ENCODE measurements at regions not wholly inside any gene's neighbourhood (a gene's known extent, or its start where the extent isn't known, plus 50 kb on each side); places are given as distances from the start of the nearest gene placed in this dataset.

DNA sequence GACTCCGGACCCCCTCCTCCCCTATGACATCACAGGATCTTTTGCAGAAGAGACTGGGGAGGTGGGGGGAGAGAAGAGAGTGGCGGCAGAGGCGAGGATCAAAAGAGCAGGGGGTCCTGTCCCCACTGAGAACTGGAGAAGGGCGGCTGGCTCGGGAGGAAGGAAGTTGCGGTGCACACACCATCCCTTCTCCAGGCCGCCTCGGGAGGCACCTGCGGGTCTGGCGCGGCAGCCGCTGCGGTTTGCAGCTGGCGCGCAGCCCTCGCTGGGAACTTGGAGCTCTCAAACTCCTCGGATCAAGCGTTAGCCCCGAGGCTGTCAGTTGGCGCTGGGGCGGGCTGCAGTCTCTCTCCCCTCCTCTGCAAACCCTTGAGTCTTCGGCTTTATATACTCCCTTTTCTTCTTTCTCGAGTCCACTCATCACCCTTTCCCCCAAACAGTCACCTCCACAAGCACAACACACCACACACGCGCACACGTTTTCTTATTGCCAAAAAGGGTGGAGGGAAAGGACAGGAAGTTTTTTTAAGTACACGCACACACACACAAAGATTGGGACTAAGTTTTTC lies 180.7 kb downstream of the TBXT start:
- no peak for DNase-seq (ENCODE audit: low read depth in 2 of 2)

DNA sequence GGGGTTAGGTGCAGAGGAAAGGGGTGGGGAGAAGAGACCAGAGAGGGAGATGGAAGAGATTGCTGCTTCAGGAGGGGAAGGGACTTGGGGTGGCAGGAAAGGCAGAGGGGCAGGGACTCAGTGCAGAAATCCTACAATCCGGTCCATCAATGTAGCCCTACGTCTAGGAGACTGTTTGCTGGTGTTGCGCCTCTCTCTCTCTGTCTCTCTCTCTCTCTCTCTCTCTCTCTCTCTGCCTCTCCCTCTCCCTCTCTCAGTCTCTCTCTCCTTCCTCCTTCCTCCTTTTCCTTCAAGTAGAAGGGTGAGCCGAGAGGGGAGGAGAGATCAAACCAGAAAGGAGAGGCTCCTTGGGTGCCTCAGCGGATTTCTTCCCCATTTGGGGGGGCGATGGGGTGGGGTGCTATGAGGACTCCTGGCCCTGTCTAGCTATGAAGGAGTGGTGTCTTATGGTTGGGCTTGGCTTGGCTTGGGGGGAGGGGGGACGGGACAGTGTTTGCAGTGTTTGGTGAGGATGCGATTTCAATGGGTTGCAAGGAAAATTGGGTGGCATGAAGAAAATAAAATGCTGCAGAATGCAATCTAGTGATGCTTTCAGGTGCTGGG lies 181.2 kb downstream of the TBXT start:
- DNase-seq (ENCODE audit: low read depth in 2 of 2) = no peak

DNA sequence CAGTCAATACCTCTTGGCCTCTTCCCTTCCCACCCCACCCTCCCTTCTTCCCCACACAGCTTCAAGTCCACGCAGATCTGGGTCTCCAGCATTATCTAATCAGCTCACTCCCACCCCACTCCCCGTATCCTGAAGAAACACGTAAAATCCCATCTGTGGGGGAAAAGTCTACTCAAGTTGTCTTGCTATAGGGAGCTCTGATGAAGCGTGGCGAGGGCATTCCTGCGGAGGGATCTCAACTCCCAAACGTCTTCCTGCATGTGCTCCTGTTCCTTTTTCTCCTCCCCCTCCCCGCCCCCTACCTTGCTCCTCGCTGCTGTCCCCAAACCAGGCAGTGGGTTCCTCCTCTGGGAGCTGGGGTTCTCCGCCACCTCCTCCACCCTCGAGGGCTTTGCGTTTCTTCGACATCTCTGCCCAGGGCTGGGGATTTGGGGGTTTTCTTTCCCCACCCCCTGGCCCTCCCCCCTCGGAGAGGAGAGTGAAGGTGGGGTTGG lies 181.8 kb downstream of the TBXT start:
- DNase-seq (ENCODE audit: low read depth in 2 of 2) = no peak

DNA sequence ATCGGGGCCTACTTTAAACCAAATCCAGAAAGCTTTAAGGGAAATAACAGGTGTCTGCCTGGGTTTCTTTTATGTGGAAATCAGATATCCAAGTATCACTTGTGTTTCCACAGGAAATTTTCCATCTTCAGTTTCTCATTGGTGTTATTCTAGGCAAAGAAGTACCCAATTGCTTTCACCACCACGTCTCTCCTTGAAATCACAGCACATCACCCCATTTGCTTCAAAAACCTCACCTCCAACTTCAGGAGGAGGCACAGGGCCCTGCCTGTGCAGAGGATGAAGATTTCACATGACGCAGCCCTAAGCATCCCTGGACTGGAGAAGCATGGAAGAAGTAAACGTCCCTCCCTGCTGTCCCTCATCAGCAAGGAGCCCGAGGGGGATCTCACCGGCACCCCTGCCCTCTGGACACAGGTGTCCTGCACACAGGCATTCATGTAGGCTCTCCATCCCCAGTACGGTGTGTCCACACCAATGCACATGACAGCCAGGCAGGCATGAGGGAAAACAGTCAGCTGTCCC lies 182.3 kb downstream of the TBXT start:
- no peak for DNase-seq (ENCODE audit: low read depth in 2 of 2)

DNA sequence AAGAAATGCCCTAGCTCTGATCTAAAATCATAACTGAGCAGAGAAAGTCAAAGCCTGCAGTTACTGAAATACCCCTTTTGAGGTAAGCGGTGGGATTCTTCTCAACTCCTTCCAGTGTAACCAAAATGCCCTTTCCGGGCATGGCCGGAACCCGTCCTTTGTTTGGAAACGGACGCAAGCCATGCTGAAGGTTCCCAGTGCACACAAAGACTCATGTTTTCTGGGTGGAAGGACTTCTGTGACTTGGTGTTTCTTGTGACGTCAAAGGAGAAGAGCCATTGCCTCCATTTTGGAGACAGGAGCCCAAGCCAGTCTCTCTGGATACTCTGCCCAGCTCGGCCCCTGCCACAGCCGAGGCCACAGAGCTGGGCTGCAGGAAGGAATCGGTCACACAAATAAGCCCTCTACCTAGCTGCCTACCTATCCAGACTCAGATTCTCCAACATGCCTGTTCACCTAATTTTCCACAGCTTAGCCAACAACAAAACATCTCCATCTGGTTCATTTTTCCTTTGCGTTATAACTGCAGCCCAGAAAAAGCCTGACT lies 182.8 kb downstream of the TBXT start:
- no peak for DNase-seq (ENCODE audit: low read depth in 2 of 2)

DNA sequence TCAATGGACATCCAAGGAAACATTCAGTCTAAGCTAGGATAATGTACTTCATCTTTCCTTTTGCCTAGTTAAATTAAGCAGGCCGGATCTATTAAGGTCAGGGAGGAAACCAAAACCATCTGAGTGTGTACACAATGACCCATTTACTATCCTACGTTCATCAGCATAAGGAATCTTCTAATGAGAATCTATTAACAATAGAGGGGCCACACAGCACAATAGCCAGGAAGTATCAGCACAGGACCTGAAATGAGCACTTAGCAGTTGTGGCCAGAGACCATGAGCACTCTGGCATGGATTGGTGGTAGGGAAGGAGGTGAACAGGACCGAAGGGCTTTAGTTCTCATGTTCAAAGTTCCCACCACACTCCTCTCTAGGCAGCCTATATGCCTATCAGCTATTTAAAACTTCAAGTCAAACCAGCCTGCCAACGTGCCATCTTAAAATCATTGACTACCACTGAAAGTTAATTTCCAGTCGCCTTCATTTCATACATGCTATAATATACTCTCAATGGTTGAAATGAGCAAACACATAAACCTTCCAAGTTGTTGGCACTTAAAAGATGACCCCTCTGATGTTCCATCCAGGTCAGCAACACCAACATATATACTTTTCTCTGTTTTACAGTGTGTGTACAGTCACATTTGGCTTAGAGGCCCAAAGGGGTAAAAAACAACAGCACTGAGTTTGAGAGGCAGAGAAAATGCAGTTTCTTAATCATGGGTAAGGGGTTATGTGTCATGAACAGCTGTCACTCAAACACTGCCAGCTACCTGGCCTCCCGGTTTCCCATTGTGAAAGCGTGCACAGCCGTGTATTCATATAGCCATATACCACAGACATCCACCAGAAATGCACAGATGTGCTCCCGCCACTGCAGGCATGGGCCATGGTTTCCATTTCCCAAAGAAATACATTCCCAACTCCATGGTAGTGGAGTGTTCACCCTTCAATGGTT lies 184.3 kb downstream of the TBXT start:
- DNase-seq (ENCODE audit: low read depth in 2 of 2) = no peak

DNA sequence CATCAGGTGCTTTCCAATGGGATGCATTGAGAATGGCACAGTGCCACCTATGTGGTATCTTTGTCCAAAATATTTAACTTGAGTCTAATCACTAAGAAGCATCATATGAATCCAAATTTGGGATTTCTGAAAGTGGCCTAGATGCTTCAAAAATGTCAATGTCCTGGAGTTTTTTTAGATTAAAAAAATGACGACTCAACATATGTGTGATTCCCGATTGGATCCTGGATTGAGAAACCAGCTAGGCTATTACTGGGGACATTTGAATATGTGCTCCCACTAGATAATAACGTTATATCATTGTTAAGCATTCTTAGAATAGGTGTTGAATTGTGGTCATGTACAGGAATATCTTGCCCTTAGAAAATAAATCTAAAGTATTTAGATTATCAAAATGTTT lies 189.2 kb downstream of the TBXT start:
- no peak for DNase-seq (ENCODE audit: low read depth in 2 of 2)

DNA sequence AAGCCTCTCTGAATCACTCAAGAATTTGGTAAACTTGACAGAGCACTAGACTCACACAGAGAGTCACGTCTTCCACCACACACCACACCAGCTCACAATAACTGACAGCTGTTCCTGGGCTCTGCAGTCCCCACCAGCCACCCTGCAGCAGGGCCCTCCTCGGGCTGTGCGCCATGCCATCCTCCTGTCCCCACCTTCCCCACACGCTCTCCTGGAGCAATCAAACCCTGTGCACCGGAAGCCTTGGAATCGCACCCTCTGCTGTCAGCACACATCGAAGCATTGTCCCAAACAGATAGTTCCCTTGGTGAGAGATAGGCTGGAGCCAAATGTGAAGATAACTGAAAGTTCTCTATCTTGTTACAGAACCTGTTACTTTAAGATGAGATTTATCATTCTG lies 191.0 kb downstream of the TBXT start:
- DNase-seq (ENCODE audit: low read depth in 2 of 2) = no peak

DNA sequence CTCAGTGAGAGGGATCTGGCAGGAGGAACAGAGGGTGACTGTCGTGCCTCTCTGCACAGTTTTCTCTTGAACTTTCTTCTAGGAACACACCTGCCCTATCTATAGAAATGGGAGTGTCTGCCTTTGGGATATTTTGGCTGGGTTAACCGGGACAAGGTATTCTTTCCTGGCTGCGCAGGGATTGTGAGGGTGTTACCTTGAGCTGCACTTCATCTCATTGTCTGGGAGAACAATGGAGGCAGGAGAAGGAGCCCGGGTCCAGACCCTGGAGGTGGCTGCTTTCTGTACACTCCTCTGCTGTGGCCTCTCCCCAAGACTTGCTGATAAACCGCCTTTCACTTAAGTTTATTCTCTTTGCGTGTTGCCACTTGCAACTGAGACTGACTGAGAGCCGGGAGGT lies 192.8 kb downstream of the TBXT start:
- DNase-seq (ENCODE audit: low read depth in 2 of 2) = no peak

DNA sequence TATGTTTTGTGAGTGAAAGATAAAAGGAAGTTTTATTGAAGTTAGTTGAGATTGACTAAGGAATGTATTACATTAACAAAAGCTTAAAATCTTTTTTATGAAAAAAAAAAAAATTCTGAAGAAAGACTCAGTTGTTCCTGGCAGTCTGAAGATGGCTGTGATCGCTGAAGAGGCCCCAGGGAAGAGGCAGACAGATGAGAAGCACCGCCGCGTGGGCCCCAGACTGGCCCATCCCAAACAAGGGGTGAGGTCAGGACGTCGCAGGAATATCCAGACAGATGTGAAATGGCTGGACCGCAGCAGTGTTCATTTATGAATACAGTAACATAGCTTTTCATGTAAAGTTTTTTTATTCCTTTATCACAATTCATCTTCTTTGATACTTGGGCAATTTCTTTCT lies 194.2 kb downstream of the TBXT start:
- no peak for DNase-seq (ENCODE audit: low read depth in 2 of 2)

DNA sequence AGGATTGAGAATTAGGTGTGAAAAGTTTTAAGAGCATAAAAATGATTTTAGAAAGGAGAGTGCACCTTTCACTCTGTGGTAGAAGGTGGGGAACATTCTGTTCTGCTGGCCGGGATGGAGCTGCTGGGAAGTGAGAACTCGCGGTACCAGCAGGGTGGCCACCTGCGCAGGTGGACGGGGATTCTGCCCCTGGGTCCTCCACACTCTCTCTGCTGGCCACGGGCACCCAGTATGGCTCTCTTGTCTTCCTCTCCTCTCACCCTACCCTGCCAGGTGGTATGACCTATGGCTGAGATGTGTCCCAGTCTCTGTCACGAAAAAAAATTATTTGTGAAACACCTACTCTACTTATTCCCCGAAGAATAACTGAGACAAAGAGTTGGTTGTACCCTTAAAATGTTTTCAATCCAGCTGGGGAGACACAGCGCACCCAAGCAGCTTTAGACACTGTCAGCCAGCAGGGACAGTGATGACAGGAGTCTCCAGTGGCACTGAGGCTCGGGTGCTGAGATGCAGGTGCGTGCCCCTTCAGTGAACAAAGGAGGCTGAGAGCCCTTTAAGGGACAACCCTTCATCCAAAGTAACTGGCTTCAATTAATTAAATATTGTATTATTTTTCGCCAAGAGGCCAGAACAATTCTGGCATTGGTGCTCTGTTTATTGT lies 195.4 kb downstream of the TBXT start:
- DNase-seq (ENCODE audit: low read depth in 2 of 2) = no peak

DNA sequence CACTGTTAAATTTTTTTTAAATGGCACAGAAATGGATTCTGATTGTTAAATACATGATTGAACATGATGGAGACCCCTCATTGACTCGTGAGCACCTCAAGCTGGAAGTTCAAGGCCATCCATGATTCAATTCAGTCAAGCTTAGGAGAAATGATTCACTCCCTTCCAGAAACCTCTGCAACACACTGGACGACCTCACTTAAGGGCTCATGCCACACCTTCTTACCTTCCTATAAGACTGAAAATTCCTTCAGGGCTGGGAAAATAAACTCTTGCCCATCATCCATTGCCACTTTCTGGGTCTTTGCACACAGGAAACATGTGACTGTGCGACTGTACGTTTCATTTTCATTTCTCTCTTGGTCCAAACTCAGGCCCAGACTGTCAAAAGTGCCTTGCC lies 196.4 kb downstream of the TBXT start:
- no peak for DNase-seq (ENCODE audit: low read depth in 2 of 2)

DNA sequence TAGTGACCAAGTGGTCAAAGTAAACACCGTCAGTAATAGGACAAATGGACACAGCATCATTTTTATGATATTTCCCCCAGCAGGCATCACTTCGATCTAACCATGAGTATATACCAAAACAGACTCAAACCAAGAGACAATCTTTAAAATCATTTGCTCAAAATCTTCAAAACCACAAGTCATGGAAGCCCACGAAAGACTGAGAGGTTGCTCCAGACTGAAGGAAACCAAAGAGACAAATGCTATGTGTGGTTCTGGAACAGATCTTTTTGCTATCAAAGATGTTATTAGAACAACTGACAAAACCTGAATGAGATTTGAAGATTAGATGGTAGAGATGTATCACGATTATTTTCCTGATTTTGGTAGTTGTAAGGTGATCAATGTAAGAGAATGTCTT lies 197.7 kb downstream of the TBXT start:
- DNase-seq (ENCODE audit: low read depth in 2 of 2) = no peak

DNA sequence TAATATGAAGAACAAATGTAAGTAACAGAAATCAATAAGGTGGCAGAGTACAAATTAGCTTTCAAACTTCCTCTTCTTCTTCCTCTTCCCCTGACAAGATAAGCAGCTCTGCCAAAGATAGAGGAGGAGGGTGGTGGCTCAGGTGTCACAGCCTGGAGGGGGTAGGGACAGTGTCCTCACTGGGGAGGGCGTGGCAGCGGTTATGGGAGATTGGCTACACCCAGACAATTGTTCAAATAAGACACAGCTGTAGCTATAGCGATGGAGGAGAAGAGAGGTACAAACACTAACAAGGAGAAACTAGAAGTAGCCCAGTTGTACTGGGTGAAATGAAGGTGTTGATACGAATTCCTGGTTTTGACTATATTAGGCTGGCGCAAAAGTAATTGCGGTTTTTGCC lies 198.5 kb downstream of the TBXT start:
- DNase-seq (ENCODE audit: low read depth in 2 of 2) = no peak

DNA sequence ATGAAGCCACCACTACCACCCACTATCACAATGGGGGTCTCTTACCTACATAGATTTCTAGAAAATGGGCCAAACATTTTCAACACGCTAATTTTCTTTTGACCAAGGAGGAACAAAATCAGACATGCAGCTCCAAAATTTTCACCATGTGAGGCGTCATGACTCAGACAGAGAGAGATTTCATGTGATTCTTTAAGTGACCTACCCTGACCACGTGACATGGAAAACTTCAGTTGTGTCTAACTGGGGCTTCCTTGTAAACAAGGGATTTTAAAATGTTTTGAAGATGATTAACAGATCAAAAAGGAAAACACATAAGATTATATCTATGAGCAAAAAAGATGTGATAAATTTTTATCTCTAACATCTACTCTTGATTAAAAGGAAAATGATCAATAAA lies 199.2 kb downstream of the TBXT start:
- DNase-seq (ENCODE audit: low read depth in 2 of 2) = no peak

DNA sequence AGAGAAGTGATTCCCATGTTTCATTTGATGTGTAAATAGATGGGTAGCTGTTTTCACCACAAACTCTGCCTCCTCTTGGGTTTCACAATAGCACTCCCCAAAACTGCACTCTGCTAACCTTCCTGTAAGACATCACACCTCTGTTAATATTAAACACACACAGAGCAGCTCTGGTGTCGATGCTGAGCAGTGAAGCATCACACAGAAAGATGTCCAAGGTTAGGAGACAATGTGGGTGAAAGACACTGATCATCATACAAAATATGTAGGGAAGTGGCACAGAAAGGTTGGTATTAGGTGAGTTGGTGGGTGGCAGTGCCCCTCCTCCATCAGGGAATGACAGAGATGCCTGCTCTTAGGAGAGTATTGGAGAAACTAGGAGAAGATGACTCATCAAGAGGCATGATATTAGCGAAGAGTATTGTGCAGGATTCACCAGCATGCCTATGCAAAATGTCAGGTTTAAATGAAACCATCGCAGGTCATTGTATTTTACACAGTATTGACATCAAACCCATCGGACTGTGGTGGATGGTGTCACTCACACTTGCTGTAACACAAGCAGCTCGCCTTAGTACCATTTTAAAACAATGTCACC lies 199.7 kb downstream of the TBXT start:
- DNase-seq (ENCODE audit: low read depth in 2 of 2) = no peak

DNA sequence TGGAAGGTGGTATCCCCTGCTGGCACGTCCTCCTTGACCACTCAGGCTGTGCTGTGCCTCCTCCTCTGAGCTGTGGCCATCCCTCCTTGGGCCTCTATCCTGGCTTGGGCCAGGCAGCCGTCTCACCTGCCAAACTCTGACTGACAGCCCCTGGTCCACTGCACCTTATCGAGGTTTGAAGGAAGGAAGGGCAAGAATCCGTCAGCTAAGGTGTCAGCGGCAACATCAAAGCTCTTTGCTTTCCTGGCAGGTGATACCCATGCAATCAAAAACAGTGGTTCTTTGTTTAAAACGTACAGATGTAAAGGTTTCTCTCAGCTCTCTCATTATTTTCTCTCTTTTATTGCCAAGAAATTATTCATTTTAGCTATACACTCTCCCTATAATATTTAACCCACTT lies 203.9 kb downstream of the TBXT start:
- no peak for DNase-seq (ENCODE audit: low read depth in 2 of 2)

DNA sequence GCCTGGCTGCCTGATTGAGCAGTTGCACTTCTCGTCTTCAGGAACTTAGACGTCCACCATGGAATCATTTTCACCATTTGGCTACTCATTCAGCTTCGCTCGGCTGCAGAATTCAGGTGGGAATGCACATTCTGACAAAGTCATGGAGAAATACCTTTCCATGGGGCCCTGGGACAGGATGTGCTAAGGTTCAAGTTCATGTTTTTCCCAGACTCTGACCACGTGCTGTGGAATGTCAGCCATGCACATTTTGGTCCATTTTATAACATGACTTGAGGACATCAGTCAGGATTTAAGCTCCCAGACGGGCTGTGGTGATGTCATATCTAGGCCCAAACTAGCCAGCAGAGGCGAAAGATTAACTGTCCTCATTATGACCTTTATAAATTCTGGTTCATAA lies 205.3 kb downstream of the TBXT start:
- no peak for DNase-seq (ENCODE audit: low read depth in 2 of 2)

DNA sequence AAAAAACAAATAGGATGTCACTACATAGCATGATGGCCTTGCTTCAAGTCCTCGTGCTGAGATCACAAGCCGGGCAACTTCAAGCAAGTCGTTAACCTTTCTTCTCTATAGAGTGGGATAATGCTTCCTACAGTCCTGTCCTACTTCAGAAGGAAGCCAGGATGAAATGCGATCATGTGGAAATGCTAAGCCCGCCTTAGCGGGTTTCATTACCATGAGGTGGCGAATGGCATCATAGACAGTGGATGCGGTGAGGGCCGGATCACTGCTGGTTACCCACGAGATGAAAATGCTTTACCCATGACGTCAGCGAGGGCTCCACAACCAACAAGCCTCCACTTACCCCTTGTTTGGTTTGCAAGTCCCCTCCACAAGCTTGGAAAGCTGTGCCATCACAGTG lies 206.4 kb downstream of the TBXT start:
- DNase-seq (ENCODE audit: low read depth in 2 of 2) = no peak

DNA sequence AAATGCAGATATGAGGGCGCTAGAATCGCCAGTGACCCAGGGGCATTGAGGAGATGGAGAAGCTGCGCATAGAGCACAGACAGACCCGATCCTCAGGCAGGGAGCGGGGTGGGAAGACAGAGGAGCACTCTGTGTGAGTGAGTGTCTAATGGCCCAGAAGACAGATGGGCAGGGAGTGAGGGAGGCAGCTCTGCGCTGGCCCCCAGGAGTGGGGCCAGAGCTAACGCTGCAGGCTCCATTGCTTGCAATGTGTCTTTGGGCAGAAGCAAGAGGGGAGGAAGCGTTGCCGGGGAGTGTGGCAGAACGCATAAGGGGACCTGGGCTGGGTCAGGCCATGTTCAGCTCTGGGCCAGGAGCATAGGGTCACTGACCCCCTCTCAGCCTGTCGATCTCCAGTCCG lies 207.0 kb downstream of the TBXT start:
- no peak for DNase-seq (ENCODE audit: low read depth in 2 of 2)

DNA sequence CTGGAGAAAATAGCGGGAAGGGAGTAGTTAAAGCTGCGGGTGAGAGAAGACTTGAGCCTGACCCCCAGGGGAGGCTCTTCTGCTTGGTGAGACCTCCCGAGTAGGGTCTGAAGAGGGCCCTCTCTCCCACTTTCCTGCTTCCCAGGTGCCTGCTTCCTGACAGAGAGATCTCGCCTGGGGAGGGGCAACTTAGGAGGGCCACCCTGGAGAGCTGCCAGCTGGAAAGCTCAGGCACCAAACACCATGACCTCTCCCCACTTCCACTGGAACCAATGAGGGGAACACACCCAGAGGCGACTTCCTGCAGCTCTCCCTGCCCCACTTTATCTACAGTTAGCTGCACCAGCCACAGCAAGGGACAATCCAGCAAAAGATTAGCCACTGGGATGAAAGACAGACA lies 208.0 kb downstream of the TBXT start:
- no peak for DNase-seq (ENCODE audit: low read depth in 2 of 2)
